ENCODE measurements at regions not wholly inside any gene's neighbourhood (a gene's known extent, or its start where the extent isn't known, plus 50 kb on each side); places are given as distances from the start of the nearest gene placed in this dataset.

DNA sequence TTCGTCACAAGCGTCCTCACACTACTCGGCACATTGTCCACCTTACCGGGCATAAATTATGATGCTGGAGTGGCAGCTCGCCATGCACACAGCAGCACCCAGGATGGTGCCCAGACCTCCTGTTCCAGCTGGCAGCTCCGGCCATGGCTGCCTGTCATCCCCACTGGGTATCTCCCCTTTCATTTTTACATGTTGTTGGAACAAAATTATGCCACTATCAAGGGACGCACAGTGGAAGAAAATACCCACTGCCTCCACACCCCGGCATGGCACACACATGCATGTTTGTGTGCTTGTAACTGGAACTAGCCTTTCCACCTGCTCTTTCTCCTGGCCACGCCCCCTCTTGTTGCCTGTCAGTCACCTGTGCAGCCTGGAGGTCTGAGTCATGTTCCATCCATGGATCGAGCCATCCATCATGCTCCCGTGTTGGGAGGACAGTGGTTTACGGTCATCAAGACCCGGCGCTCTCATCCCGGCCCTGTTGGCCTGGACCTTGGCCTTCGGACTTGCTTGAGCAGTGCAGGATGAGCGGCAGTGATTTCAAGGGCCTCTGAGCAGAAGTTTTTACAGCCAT, 1069.6 kb downstream of the BRD1 start:
- no peak for TF ChIP-seq CTCF (IDR thresholded peaks at IDR 0.05)
- TF ChIP-seq POLR2A (IDR thresholded peaks at IDR 0.05): no peak

All from adrenal gland (tissue), 5 donors.